ENCODE measurements at regions not wholly inside any gene's neighbourhood (a gene's known extent, or its start where the extent isn't known, plus 50 kb on each side); places are given as distances from the start of the nearest gene placed in this dataset.

DNA sequence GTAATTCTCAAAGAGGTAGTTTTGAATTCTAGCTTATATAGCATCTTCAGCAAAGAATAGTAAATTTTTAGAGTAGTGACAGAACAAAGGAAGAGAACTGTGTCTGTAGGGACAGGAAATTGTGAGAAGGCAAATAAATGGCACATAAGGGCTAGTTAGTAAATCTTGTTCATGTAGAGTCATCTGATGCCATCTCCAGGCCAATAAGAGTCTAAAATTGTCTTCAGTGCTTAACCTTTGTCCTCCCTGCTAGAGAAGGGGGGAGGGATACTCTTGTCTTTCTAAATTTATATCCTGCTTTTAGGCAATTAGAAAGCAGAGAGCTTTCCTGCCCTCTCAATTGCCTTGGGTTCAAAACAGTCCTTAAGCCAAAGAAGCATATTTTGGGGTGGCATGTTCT is 87.0 kb upstream of the DNAJC19 start:
- H3K4me3 Mint-ChIP-seq = no peak overlapping the region

DNA sequence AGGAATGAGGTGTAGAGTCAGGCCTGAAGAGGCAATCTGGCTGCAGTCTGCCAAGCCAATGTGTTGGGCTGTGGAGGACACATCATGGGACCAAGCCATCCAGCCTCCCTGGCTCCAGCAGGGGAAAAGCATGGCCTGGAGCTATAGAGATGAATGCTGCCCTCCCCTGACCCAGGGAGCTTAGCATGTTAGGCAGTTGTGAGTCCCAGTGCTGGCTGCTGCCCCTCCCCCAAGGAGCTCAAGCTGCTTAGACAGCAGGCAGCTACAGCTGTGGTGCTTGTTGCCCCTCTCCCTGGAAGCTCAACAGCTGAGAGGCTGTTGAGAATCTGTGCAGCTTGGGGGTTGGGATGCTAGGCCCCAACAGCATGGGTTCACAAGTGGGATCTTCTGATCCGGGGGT is 85.6 kb upstream of the DNAJC19 start:
- Mint-ChIP-seq H3K4me3 (no peak overlapping the region), H3K27me3 (peaks cover 4% of the 10 kb centered on the region)

More for the DNA sequence above, 87.0 kb upstream of the DNAJC19 start:
- CTCF ChIA-PET = no interaction called here
- intact Hi-C loops (cut with micrococcal nuclease) = no loop called here
- peaks cover 4% of the 10 kb centered on the region for H3K27me3 Mint-ChIP-seq
- peaks cover 8% of the 10 kb centered on the region for H3K9me3 Mint-ChIP-seq
- H3K27ac Mint-ChIP-seq = no peak overlapping the region
- TF ChIP-seq, protein P1, sequence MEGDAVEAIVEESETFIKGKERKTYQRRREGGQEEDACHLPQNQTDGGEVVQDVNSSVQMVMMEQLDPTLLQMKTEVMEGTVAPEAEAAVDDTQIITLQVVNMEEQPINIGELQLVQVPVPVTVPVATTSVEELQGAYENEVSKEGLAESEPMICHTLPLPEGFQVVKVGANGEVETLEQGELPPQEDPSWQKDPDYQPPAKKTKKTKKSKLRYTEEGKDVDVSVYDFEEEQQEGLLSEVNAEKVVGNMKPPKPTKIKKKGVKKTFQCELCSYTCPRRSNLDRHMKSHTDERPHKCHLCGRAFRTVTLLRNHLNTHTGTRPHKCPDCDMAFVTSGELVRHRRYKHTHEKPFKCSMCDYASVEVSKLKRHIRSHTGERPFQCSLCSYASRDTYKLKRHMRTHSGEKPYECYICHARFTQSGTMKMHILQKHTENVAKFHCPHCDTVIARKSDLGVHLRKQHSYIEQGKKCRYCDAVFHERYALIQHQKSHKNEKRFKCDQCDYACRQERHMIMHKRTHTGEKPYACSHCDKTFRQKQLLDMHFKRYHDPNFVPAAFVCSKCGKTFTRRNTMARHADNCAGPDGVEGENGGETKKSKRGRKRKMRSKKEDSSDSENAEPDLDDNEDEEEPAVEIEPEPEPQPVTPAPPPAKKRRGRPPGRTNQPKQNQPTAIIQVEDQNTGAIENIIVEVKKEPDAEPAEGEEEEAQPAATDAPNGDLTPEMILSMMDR (IDR thresholded peaks at IDR 0.05) = no peak
- no peaks in the 10 kb centered on the region for H3K4me1 Mint-ChIP-seq
- no peaks in the 10 kb centered on the region for H3K36me3 Mint-ChIP-seq (ENCODE audit: low read depth)
- POLR2A ChIA-PET = no interaction called here
- ATAC-seq (ENCODE audit: low read depth) (no peak), DNase-seq (no peak)

DNA sequence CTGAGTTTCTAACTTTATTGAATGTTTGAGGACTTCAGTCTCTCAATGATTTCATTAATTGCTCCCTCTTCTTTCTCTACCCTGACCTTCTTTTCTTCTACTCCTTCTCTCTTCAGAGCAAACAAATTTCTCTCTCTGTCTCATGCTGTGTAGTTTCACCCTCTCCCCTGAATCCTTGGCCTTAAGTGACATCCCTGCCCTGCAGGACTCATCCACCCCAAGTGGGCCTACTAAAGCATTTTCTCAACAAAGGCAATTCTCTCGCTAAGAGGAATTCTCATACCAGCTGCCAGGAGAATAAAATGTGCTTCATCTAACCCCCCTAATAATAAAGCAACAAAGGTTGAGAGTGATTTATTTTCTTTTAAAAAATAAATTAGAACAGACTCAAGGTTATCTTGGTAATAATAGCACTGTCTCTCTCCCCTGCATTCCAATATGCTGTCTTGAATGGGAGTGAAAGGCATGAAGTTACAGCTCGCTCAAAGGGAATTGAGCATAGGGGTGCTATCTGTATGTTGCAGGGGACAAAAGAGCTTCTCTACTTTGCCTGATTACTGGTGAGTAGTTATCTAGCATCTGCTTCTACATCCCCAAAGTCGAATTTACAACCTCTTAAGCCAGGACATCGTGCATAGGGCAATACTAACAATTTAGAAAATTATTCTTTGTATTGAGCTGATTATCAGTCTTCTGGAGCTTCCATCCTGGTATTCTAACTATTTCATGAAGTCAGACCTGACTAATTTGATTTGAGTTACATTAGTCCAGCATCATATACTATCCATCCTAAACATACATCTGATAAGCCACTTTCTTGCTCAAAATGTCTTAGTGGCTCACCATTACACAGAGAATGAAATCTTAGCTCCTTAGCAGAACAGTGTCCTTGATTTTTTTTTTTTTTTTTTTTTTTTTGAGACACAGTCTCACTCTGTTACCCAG is 76.9 kb upstream of the DNAJC19 start:
- ChIA-PET CTCF (no interaction called here), POLR2A (no interaction called here)
- Mint-ChIP-seq H3K27ac (no peak overlapping the region), H3K27me3 (peaks cover 2% of the 10 kb centered on the region), H3K4me3 (no peak overlapping the region), H3K9me3 (peaks cover under 1% of the 10 kb centered on the region), H3K4me1 (no peaks in the 10 kb centered on the region), H3K36me3 (ENCODE audit: low read depth) (no peaks in the 10 kb centered on the region)
- ATAC-seq (ENCODE audit: low read depth) = no peak
- TF ChIP-seq, protein P1 (IDR thresholded peaks at IDR 0.05) = no peak
- DNase-seq = no peak
- intact Hi-C loops (cut with micrococcal nuclease) = no loop called here

More for the DNA sequence above, 85.6 kb upstream of the DNAJC19 start:
- intact Hi-C loops (cut with micrococcal nuclease) = no loop called here
- no peaks in the 10 kb centered on the region for H3K4me1 Mint-ChIP-seq
- ATAC-seq (ENCODE audit: low read depth) = no peak
- H3K36me3 Mint-ChIP-seq (ENCODE audit: low read depth) = no peaks in the 10 kb centered on the region
- peaks cover 10% of the 10 kb centered on the region for H3K9me3 Mint-ChIP-seq
- CTCF ChIA-PET = no interaction called here
- no peak for DNase-seq
- POLR2A ChIA-PET = no interaction called here
- TF ChIP-seq, protein P1 (IDR thresholded peaks at IDR 0.05) = no peak
- no peak overlapping the region for H3K27ac Mint-ChIP-seq

DNA sequence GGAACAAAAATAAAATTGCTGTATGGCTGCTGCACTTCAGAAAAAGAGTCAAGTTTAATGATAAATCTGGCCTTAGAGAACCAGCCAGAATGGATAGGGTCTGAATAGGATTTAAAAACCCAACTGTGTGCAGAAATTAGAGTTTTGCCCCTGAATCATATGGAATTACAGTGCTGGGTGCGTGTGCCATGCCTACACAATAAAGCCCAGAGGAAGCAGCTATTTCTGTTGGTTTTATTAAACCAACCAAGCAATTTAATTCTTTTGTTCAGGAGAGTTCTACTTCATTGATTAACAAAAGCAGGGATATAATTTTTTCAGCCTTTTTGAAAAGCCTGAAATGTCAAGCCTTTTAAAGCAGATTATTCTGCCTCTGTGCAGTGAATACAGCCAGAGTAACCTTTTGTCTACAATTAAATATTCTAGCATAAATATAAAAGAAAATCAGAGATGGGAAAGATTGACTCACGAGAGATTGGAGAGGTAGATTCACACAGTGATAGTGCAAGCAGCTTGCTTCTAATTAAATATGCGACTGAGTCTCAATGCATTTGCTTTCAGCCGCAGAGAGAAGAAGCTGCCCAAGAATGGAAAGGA is 66.7 kb upstream of the DNAJC19 start:
- ATAC-seq (ENCODE audit: low read depth) (no peak), DNase-seq (no peak)
- ChIA-PET POLR2A (no interaction called here), CTCF (no interaction called here)
- intact Hi-C loops (cut with micrococcal nuclease) = no loop called here
- TF ChIP-seq, protein P1 (IDR thresholded peaks at IDR 0.05) = no peak
- H3K27me3 Mint-ChIP-seq = no peaks in the 10 kb centered on the region
- H3K4me3 Mint-ChIP-seq = no peak overlapping the region
- H3K4me1 Mint-ChIP-seq = no peaks in the 10 kb centered on the region
- H3K9me3 Mint-ChIP-seq = no peaks in the 10 kb centered on the region
- H3K27ac Mint-ChIP-seq = no peak overlapping the region
- H3K36me3 Mint-ChIP-seq (ENCODE audit: low read depth) = no peaks in the 10 kb centered on the region

DNA sequence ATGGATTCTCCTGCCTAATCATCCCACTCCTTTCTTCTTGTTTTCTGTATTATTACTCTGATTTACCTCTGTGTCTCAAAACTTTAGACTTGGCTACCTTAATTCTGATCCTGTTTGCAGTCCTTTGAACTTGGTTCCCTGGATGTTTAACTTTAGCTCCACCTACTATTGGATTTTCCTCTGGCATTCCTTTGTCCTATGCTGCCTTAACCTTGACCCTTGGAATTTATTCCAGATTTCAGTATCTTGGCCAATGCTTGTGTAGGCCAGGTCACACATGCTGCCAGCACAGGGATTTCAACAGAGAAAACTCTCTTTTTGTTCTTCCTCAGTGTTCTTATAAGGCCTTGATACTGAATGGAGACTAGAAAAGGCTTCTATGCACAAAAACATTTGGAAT is 65.0 kb upstream of the DNAJC19 start:
- H3K4me1 Mint-ChIP-seq = no peaks in the 10 kb centered on the region
- no peak overlapping the region for H3K4me3 Mint-ChIP-seq
- intact Hi-C loops (cut with micrococcal nuclease) = no loop called here
- no peak for DNase-seq
- TF ChIP-seq, protein P1 (IDR thresholded peaks at IDR 0.05) = no peak
- H3K9me3 Mint-ChIP-seq = no peaks in the 10 kb centered on the region
- POLR2A ChIA-PET = no interaction called here
- H3K27me3 Mint-ChIP-seq = peaks cover 5% of the 10 kb centered on the region
- no peaks in the 10 kb centered on the region for H3K36me3 Mint-ChIP-seq (ENCODE audit: low read depth)
- no peak for ATAC-seq (ENCODE audit: low read depth)
- H3K27ac Mint-ChIP-seq = no peak overlapping the region
- CTCF ChIA-PET = no interaction called here
